ENCODE measurements at regions not wholly inside any gene's neighbourhood (a gene's known extent, or its start where the extent isn't known, plus 50 kb on each side); places are given as distances from the start of the nearest gene placed in this dataset.

- no peak for TF ChIP-seq EZH2phosphoT487 (conservative IDR thresholded peaks at IDR 0.05; ENCODE audit: low read length)
- TF ChIP-seq, protein P1, sequence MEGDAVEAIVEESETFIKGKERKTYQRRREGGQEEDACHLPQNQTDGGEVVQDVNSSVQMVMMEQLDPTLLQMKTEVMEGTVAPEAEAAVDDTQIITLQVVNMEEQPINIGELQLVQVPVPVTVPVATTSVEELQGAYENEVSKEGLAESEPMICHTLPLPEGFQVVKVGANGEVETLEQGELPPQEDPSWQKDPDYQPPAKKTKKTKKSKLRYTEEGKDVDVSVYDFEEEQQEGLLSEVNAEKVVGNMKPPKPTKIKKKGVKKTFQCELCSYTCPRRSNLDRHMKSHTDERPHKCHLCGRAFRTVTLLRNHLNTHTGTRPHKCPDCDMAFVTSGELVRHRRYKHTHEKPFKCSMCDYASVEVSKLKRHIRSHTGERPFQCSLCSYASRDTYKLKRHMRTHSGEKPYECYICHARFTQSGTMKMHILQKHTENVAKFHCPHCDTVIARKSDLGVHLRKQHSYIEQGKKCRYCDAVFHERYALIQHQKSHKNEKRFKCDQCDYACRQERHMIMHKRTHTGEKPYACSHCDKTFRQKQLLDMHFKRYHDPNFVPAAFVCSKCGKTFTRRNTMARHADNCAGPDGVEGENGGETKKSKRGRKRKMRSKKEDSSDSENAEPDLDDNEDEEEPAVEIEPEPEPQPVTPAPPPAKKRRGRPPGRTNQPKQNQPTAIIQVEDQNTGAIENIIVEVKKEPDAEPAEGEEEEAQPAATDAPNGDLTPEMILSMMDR (IDR thresholded peaks at IDR 0.05; ENCODE audit: insufficient read depth, low read length, poor library complexity, severe bottlenecking), result no peak
Observed at GRCh38 chr15:98419173-98419780, 229.1 kb upstream of the IGF1R start.
